ENCODE measurements at regions not wholly inside any gene's neighbourhood (a gene's known extent, or its start where the extent isn't known, plus 50 kb on each side); places are given as distances from the start of the nearest gene placed in this dataset.

DNA sequence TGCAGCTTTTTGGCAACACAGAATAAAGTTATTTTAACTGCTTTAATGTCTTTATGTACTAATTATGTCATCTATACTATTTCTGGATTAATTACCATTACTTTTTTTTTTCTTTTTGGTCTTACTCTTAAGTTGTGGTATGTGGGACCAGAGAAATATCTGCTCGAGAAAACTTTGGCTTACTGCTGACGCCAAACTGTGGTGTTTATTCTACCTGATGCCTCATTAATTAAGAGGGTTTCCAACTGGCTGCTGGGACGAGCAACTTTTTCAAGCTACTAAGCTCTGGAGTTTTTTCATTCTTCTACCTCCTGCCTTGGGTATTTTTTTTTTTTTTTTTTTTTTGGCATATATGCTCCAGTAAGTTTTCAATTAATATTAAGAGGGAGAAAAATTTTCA is 1257.5 kb downstream of the FSCB start:
- H3K9me3 ChIP-seq: no peaks in the 10 kb centered on the region
- in situ Hi-C loops (cut with MboI; ENCODE audit: low sequenced_read_pairs): no loop called here
- H3K4me1 ChIP-seq: no peaks in the 10 kb centered on the region
- no peaks in the 10 kb centered on the region for H3K36me3 ChIP-seq (replicated peaks)
- H3K4me3 ChIP-seq: no peak overlapping the region
- DNase-seq (ENCODE audit: low spot score in 2 of 2): no peak
- no peaks in the 10 kb centered on the region for H3K27me3 ChIP-seq (ENCODE audit: low read depth)

DNA sequence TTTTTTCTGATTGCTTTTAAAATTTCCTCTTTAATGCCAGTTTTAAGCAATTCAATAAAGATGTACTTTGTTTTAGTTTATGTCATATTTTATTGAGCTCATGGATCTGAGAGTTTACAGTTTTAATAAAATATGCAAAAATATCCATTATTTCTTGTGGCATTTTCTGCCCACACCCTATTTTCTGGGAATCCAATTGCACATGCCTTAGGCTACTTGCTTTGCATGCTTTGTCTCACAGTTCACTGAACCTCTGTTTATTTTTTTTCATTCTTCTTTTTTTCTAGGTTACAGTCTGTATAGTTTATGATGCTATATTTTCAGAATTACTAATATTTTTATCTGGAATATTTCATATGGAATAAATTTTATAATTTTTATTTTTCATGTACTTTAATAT is 1258.0 kb downstream of the FSCB start:
- DNase-seq (ENCODE audit: low spot score in 2 of 2): no peak
- Histone ChIP-seq H3K36me3 (replicated peaks) (no peaks in the 10 kb centered on the region), H3K4me1 (no peaks in the 10 kb centered on the region), H3K27me3 (ENCODE audit: low read depth) (no peaks in the 10 kb centered on the region), H3K9me3 (no peaks in the 10 kb centered on the region), H3K4me3 (no peak overlapping the region)
- in situ Hi-C loops (cut with MboI; ENCODE audit: low sequenced_read_pairs): no loop called here

DNA sequence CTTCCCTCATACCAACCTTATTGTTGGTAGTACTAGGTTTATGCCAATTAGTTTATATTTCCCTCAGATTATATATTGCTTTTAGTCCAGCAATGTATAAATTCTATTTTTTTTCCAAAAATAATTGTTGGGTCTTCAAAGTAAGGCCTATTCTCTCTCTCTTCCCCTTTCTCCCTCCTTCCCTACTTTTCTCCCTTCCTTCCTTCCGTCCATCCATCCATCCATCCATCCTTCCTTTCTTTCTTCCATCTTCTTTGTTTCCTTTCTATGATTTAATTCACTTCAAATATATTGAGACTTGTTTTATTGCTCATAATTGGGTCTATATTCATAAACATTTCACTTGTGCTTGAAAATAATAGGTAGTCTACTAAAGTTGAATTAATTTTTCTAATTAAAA is 1259.2 kb downstream of the FSCB start:
- no peaks in the 10 kb centered on the region for H3K9me3 ChIP-seq
- H3K36me3 ChIP-seq (replicated peaks): no peaks in the 10 kb centered on the region
- H3K27me3 ChIP-seq (ENCODE audit: low read depth): no peaks in the 10 kb centered on the region
- in situ Hi-C loops (cut with MboI; ENCODE audit: low sequenced_read_pairs): no loop called here
- DNase-seq (ENCODE audit: low spot score in 2 of 2): no peak
- no peaks in the 10 kb centered on the region for H3K4me1 ChIP-seq
- H3K4me3 ChIP-seq: no peak overlapping the region

DNA sequence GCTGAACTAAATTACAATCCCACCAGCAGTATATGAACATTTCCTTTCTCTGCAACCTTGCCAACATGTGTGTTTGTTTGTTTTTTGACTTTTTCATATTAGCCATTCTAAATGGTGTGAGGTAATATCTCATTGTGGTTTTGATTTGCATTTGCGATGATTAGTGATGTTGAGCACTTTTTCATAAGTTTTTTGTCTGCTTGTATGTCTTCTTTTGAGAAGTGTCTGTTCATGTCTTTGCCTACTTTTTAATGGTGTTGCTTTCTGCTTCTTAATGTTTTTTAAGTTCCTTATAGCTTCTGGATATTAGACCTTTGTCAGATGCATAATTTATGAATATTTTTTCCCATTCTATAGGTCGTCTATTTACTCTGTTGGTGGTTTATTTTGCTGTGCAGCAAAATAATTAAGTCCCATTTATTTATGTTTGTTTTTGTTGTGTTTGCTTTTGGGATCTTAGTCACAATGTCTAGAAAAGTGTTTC is 1262.9 kb downstream of the FSCB start:
- H3K4me1 ChIP-seq: no peaks in the 10 kb centered on the region
- H3K36me3 ChIP-seq (replicated peaks): no peaks in the 10 kb centered on the region
- H3K27me3 ChIP-seq (ENCODE audit: low read depth): no peaks in the 10 kb centered on the region
- H3K9me3 ChIP-seq: no peaks in the 10 kb centered on the region
- no peak for DNase-seq (ENCODE audit: low spot score in 2 of 2)
- in situ Hi-C loops (cut with MboI; ENCODE audit: low sequenced_read_pairs): no loop called here
- no peak overlapping the region for H3K4me3 ChIP-seq

DNA sequence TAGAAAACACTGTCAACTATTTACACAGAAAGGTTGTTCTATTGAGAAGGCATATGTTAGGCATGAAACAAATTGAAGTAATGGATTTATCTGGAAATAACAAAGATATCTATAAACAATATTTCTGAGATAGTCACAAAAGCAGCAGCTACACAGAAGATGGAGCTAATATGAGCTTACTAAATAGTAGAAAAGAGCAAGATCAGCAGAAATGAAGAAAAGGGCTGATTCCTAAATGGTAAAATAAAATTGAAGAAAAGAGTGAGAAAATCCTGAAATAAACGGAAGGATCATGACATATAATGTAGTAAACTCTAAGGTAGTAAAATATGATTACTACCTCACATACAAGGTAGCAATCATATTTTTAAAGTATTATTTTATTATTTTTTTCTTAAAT is 1263.9 kb downstream of the FSCB start:
- Histone ChIP-seq H3K4me1 (no peaks in the 10 kb centered on the region), H3K27me3 (ENCODE audit: low read depth) (no peaks in the 10 kb centered on the region), H3K4me3 (no peak overlapping the region), H3K9me3 (no peaks in the 10 kb centered on the region), H3K36me3 (replicated peaks) (no peaks in the 10 kb centered on the region)
- no peak for DNase-seq (ENCODE audit: low spot score in 2 of 2)
- in situ Hi-C loops (cut with MboI; ENCODE audit: low sequenced_read_pairs): no loop called here

DNA sequence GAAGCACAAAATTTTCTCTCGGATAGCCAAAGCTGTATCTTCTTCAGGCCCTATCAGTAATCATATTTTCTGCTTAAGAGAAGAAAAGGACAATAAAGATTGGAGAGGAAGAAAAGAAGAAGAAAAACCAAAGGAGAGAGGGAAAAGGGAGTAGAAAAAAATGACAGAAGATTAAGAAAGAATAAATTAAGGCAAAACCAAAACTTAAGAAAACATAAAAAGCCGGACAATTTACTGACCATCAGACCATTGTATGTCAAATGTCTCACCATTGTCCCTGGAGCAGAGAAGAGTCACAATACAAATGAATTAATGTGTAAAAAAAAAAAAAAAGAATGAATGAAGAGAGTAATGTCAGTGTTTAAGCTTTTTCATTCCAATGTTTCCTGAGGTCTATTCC is 1274.8 kb downstream of the FSCB start:
- Histone ChIP-seq H3K9me3 (no peaks in the 10 kb centered on the region), H3K4me3 (no peak overlapping the region), H3K4me1 (no peaks in the 10 kb centered on the region), H3K36me3 (replicated peaks) (no peaks in the 10 kb centered on the region), H3K27me3 (ENCODE audit: low read depth) (no peaks in the 10 kb centered on the region)
- in situ Hi-C loops (cut with MboI; ENCODE audit: low sequenced_read_pairs): no loop called here
- DNase-seq (ENCODE audit: low spot score in 2 of 2): no peak

DNA sequence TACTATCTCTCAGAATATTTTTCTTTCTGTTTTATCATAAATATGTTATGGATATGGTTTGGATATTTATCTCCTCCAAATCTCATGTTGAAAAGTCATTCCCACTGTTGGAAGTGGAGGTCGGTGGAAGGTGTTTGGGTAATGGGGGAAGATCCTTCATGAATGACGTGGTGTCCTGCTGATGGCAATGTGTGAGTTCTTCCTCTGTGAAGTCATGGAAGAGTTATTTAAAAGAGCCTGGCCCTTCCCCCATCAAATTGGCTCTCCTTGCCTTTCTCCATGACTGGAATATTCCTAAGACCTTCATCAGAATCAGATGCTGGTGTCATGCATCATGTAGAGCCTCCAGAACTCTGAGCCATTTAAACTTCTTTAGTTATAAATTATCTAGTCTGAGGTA is 1291.6 kb downstream of the FSCB start:
- no peak for DNase-seq (ENCODE audit: low spot score in 2 of 2)
- H3K4me1 ChIP-seq: no peaks in the 10 kb centered on the region
- H3K4me3 ChIP-seq: no peak overlapping the region
- in situ Hi-C loops (cut with MboI; ENCODE audit: low sequenced_read_pairs): no loop called here
- H3K27me3 ChIP-seq (ENCODE audit: low read depth): no peaks in the 10 kb centered on the region
- H3K36me3 ChIP-seq (replicated peaks): no peaks in the 10 kb centered on the region
- no peaks in the 10 kb centered on the region for H3K9me3 ChIP-seq

DNA sequence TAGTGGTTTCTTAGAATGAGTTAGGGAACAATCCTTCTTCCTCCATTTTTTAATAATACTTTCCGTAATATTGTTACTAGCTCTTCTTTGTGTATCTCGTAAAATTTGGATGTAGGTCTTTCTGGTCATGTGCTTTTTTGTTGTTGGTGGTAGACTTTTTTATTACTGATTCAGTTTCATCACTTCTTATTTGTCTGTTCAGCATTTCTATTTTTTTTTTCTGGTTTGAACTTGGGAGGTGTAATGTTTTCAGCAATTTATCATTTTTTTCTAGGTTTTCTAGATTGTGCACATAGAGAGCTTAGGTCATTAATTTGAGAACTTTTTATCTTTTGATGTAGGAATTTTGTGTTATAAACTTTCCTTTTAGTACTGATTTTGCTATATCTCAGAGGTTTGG is 1299.9 kb downstream of the FSCB start:
- no peaks in the 10 kb centered on the region for H3K36me3 ChIP-seq (replicated peaks)

DNA sequence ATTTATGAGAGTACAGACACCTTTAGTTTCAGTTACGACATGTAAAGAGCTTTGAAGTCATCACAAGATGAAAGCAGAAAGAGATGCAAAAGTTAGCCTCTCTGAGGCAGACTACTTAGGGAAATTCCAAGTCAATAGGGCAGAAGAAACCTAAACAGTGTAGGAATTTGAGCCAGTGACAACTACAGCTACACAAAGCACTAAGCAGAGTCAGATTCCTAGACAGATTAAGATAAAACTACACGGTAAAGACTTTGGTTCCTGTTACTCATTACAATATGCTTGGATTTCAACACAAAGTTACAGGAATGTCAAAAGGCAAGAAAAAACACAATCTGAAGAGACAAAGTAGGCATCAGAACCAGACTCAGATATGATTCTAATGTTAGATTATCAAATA is 1302.3 kb downstream of the FSCB start:
- DNase-seq (ENCODE audit: low spot score in 2 of 2): peak in 1 of 2 experiments; percentile 25
- Histone ChIP-seq H3K9me3 (no peaks in the 10 kb centered on the region), H3K4me1 (no peaks in the 10 kb centered on the region), H3K27me3 (ENCODE audit: low read depth) (no peaks in the 10 kb centered on the region), H3K36me3 (replicated peaks) (no peaks in the 10 kb centered on the region), H3K4me3 (no peak overlapping the region)
- in situ Hi-C loops (cut with MboI; ENCODE audit: low sequenced_read_pairs): no loop called here

More for the DNA sequence above, 1299.9 kb downstream of the FSCB start:
- Histone ChIP-seq H3K27me3 (ENCODE audit: low read depth) (no peaks in the 10 kb centered on the region), H3K4me1 (no peaks in the 10 kb centered on the region), H3K4me3 (no peak overlapping the region), H3K9me3 (no peaks in the 10 kb centered on the region)
- no peak for DNase-seq (ENCODE audit: low spot score in 2 of 2)
- in situ Hi-C loops (cut with MboI; ENCODE audit: low sequenced_read_pairs): no loop called here

DNA sequence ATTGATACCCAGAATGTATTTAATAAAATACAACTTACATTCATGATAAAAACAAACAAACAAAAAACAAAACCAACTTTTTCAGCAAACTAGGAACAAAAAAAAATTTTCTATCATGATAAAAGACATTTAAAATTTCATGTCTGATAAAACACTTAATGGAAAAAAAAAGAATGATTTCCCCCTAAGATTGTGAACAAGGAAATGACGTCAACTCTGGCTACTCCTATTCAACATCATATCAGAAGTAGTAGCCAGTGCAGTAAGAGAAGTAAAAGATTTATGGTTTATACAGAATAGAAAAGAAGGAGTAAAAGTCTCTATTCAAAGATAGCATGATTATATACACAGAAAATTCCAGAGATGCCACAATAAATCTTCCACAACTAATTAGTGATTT is 1306.6 kb downstream of the FSCB start:
- H3K9me3 ChIP-seq: no peaks in the 10 kb centered on the region
- no peak for DNase-seq (ENCODE audit: low spot score in 2 of 2)
- in situ Hi-C loops (cut with MboI; ENCODE audit: low sequenced_read_pairs): no loop called here
- no peaks in the 10 kb centered on the region for H3K36me3 ChIP-seq (replicated peaks)
- H3K4me1 ChIP-seq: no peaks in the 10 kb centered on the region
- H3K4me3 ChIP-seq: no peak overlapping the region
- no peaks in the 10 kb centered on the region for H3K27me3 ChIP-seq (ENCODE audit: low read depth)

DNA sequence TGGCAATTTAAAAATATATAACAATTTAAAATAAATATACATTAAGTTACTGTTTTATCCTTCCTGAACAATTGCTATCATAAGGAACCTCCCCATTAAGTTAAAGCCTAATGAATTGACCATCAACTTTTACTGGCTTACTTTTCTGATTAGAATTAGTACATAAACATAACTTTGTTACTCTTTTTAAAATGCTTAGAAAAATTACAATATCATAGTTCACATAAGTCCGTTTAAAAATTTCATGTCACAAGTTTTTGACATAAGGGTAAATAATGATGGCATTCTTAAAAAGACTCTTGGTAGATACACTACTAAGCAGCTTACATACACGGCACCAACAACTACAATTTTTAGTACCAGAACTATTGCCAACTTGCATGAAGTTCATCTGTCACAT is 1308.6 kb downstream of the FSCB start:
- H3K27me3 ChIP-seq (ENCODE audit: low read depth): no peaks in the 10 kb centered on the region
- DNase-seq (ENCODE audit: low spot score in 2 of 2): no peak
- in situ Hi-C loops (cut with MboI; ENCODE audit: low sequenced_read_pairs): no loop called here
- H3K4me1 ChIP-seq: no peaks in the 10 kb centered on the region
- no peak overlapping the region for H3K4me3 ChIP-seq
- H3K36me3 ChIP-seq (replicated peaks): no peaks in the 10 kb centered on the region
- no peaks in the 10 kb centered on the region for H3K9me3 ChIP-seq

DNA sequence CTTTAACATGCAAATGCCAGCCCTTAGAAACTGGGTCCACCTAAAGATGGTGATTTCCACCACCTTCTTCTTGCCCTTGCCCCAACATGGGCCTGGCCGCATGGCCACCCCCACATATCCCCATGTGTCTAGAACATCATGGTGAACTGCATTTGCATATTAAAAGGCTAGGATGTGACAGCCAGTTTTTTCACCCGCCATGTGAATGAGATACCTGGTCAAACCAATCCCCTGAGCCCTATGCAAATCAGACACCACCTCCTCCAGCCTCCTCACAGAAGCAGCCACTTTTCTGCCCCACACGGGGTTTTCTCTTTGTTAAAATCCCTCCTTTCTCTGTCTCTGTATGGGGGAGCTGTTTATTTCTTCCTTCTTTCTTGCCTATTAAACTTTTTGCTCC is 1322.5 kb downstream of the FSCB start:
- Histone ChIP-seq H3K4me3 (no peak overlapping the region), H3K4me1 (peaks cover 7% of the 10 kb centered on the region; the same call in 1 of the 2 replicates), H3K27me3 (ENCODE audit: low read depth) (no peaks in the 10 kb centered on the region), H3K36me3 (replicated peaks) (no peaks in the 10 kb centered on the region), H3K9me3 (no peaks in the 10 kb centered on the region)
- in situ Hi-C loops (cut with MboI; ENCODE audit: low sequenced_read_pairs): no loop called here
- no peak for DNase-seq (ENCODE audit: low spot score in 2 of 2)

DNA sequence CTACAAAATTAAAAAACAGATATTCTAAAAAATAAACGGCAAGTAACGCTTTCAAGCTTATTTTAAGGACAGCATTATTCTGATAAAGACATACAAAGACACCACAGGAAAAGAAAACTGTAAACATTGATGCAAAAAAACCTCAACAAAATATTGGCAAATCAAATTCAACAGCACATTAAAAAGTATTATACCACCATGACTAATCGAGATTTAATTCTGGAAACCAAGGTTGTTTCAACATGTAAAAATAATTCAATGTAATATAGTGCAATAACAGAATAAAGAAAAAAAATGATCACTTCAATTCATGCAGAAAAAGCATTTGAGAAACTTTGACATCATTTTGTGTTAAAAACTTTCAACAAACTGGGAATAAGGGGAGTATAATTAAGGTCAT is 1323.2 kb downstream of the FSCB start:
- H3K4me1 ChIP-seq: peaks cover 7% of the 10 kb centered on the region; the same call in 1 of the 2 replicates
- H3K4me3 ChIP-seq: no peak overlapping the region
- in situ Hi-C loops (cut with MboI; ENCODE audit: low sequenced_read_pairs): no loop called here
- no peaks in the 10 kb centered on the region for H3K9me3 ChIP-seq
- no peaks in the 10 kb centered on the region for H3K27me3 ChIP-seq (ENCODE audit: low read depth)
- H3K36me3 ChIP-seq (replicated peaks): no peaks in the 10 kb centered on the region
- DNase-seq (ENCODE audit: low spot score in 2 of 2): no peak

DNA sequence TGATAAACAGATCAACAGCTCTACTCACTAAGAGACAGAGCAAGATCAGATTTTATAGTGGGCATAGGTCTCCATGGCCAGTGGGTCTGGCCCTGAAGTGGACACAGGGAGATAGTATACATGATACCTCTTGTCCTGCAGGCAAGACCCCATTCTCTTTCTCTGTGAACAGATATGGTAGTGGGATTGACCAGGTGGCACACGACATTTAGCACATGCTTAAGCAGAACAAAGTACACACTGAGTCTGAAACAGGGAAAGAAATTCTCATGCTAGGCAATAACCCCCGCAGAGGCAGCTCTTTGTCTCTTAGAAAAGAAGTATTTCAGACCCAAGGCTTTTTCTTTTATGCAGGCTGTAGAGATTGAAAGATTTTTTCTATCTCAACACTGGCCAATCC is 1331.2 kb downstream of the FSCB start:
- no peak for DNase-seq (ENCODE audit: low spot score in 2 of 2)
- Histone ChIP-seq H3K36me3 (replicated peaks) (no peaks in the 10 kb centered on the region), H3K9me3 (no peaks in the 10 kb centered on the region; the same call in 1 of the 2 replicates), H3K4me1 (no peaks in the 10 kb centered on the region), H3K27me3 (ENCODE audit: low read depth) (no peaks in the 10 kb centered on the region), H3K4me3 (no peak overlapping the region)
- in situ Hi-C loops (cut with MboI; ENCODE audit: low sequenced_read_pairs): no loop called here

DNA sequence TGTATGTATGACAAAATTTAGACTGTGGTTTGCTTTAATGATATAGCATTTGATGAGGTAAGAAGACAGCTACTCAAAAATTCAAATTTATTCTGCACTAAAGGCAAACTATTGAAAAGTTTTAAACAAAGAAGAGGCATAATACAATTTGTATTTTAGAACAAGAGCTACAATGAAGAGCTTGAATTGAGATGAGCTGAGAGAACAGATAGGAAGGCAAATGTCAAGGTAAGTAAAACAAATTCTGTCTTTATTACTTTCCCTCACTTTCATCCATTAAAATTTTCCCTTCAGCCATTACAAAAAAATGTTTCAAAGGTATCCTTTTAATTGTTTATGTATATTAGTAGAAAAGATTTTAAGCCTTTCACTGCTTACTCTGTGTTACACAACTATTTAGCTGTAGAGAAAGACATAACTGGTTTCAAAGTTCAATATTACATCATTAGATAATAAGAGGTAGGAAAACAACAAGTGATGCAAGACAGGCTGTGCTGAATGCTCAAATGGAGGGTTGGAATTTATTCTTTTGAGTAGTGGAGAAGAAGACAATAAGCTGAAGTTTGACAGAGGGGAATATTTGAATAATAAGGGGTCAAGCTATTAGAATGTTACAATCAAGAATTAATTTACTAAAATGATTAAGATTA is 1334.1 kb downstream of the FSCB start:
- in situ Hi-C loops (cut with MboI; ENCODE audit: low sequenced_read_pairs): no loop called here
- Histone ChIP-seq H3K36me3 (replicated peaks) (no peaks in the 10 kb centered on the region), H3K4me3 (no peak overlapping the region), H3K9me3 (no peaks in the 10 kb centered on the region; the same call in 1 of the 2 replicates), H3K27me3 (ENCODE audit: low read depth) (no peaks in the 10 kb centered on the region), H3K4me1 (no peaks in the 10 kb centered on the region)
- DNase-seq (ENCODE audit: low spot score in 2 of 2): no peak

All from HAP-1 (cell line).